HCT116 (cell line): ENCODE measurements at regions not wholly inside any gene's neighbourhood (a gene's known extent, or its start where the extent isn't known, plus 50 kb on each side); places are given as distances from the start of the nearest gene placed in this dataset.

Experiments used
- ATAC-seq: fragments of 200-7000 bp; cut with Tn5 transposase; 2 replicates; pipeline ENCODE4 v1.9.1; 2020; ENCODE audit warnings: mild to moderate bottlenecking, moderate library complexity
- BruUV-seq: library from RNA; stranded (reverse); fragments of 400-500 nt; replicated peaks from 2 replicates; lab custom pipeline; 2021; lab: Mats Ljungman, UMichigan
- CTCF ChIA-PET: fragments of 300-600 bp; sonication (Branson Sonifier 250); formaldehyde crosslinking; loops from one replicate; lab custom pipeline; 2021; ENCODE audit warnings: antibody characterized with exemption; lab: Charles Lee
- POLR2A ChIA-PET: fragments of 300-600, 350-600 bp; sonication (Branson Sonifier 250); formaldehyde crosslinking; loops from one replicate; lab custom pipeline; 2021; ENCODE audit warnings: antibody characterized with exemption; lab: Charles Lee
- RAD21 ChIA-PET, 2 experiments: fragments of 300-600 bp; sonication (Branson Sonifier 250); formaldehyde crosslinking; loops; one replicate each; lab custom pipeline; 2023; ENCODE audit warnings: low total read pairs in 2 of 2; ENCODE audit not compliant: uncharacterized antibody in 2 of 2, unreplicated experiment in 2 of 2, low non-redundant PET in 1 of 2; lab: Charles Lee
- DNase-seq: peaks from one replicate; pipeline ENCODE4 v3.0.0-alpha.2; 2010; ENCODE audit warnings: low read depth, low spot score
- H2AFZ ChIP-seq: fragments of 200-600 bp; shearing (Covaris generic), sonication (generic); 2 replicates; pipeline ENCODE4 v1.6.1; 2017; ENCODE audit warnings: low read depth, mixed run types, mixed read lengths, antibody characterized with exemption, low read length; ENCODE audit not compliant: poor library complexity, severe bottlenecking
- H3K27ac ChIP-seq: 2 replicates; pipeline ENCODE4 v1.5.1; 2012; ENCODE audit warnings: low read depth, low read length
- H3K27me3 ChIP-seq: fragments of 200-600 bp; sonication (generic); 2 replicates; pipeline ENCODE4 v1.6.1; 2016; ENCODE audit warnings: mixed run types, low read length, mixed read lengths; ENCODE audit not compliant: insufficient read depth
- H3K36me3 ChIP-seq, 2 experiments: fragments of 200-500 bp in 1 of 2; fragments of 200-600 bp in 1 of 2; sonication (Bioruptor generic) in 1 of 2; sonication (generic) in 1 of 2; 2 replicates each; pipeline versions ENCODE4 v1.5.1 to v1.6.1; 2014 to 2016; ENCODE audit warnings: low read length in 2 of 2, inconsistent platforms in 1 of 2, mixed read lengths in 1 of 2, mixed run types in 1 of 2; ENCODE audit not compliant: insufficient read depth in 2 of 2, control insufficient read depth in 1 of 2
- H3K4me1 ChIP-seq, 2 experiments: fragments of 200-600 bp in 1 of 2; sonication (generic) in 1 of 2; 2 replicates each; pipeline versions ENCODE4 v1.5.1 to v1.6.1; 2012 to 2017; ENCODE audit warnings: low read length in 2 of 2, inconsistent platforms in 1 of 2, mild to moderate bottlenecking in 1 of 2, mixed read lengths in 1 of 2, mixed run types in 1 of 2, moderate library complexity in 1 of 2; ENCODE audit not compliant: insufficient read depth in 2 of 2, control insufficient read depth in 1 of 2
- H3K4me2 ChIP-seq: fragments of 200-600 bp; sonication (generic); 2 replicates; pipeline ENCODE4 v1.6.1; 2017; ENCODE audit warnings: mixed run types, low read length, mixed read lengths
- H3K4me3 ChIP-seq, 2 experiments: fragments of 200-600 bp in 1 of 2; sonication (generic) in 1 of 2; replicated peaks in 1 of 2; 2 replicates each; pipeline ENCODE4 v1.5.1; 2011 to 2016; ENCODE audit warnings: low read length in 2 of 2, control low read depth in 1 of 2, low read depth in 1 of 2, mild to moderate bottlenecking in 1 of 2, mixed read lengths in 1 of 2, mixed run types in 1 of 2
- H3K79me2 ChIP-seq: fragments of 200-600 bp; sonication (generic); 2 replicates; pipeline ENCODE4 v1.6.1; 2017; ENCODE audit warnings: mild to moderate bottlenecking, mixed run types, low read length, moderate library complexity, mixed read lengths; ENCODE audit not compliant: insufficient read depth
- H3K9ac ChIP-seq: fragments of 200-600 bp; sonication (generic); 2 replicates; pipeline ENCODE4 v1.6.1; 2016; ENCODE audit warnings: low read length, mixed read lengths
- H3K9me2 ChIP-seq: fragments of 200-600 bp; sonication (generic), shearing (Covaris generic); 2 replicates; pipeline ENCODE4 v1.6.1; 2017; ENCODE audit warnings: mixed run types, mild to moderate bottlenecking, moderate library complexity; ENCODE audit not compliant: insufficient read depth
- H3K9me3 ChIP-seq, 2 experiments: fragments of 200-500 bp in 1 of 2; fragments of 200-600 bp in 1 of 2; sonication (Bioruptor generic) in 1 of 2; sonication (generic) in 1 of 2; 2 replicates each; pipeline ENCODE4 v1.6.1; 2014 to 2017; ENCODE audit warnings: low read length in 2 of 2, mixed read lengths in 2 of 2, inconsistent platforms in 1 of 2, low read depth in 1 of 2, mild to moderate bottlenecking in 1 of 2, mixed run types in 1 of 2, moderate library complexity in 1 of 2; ENCODE audit not compliant: control insufficient read depth in 1 of 2, insufficient read depth in 1 of 2
- H4K20me1 ChIP-seq: fragments of 200-600 bp; sonication (generic), shearing (Covaris generic); 2 replicates; pipeline ENCODE4 v1.6.1; 2017; ENCODE audit warnings: mixed run types, mild to moderate bottlenecking, moderate library complexity; ENCODE audit not compliant: insufficient read depth
- CBX3 ChIP-seq: IDR thresholded peaks from 2 replicates; pipeline ENCODE4 v1.6.1; 2012; ENCODE audit warnings: low read depth
- CEBPB ChIP-seq: IDR thresholded peaks from 2 replicates; pipeline ENCODE4 v1.6.1; 2012; ENCODE audit warnings: low read depth
- EGR1 ChIP-seq: IDR thresholded peaks from 2 replicates; pipeline ENCODE4 v1.6.1; 2012; ENCODE audit warnings: low read depth
- ELF1 ChIP-seq: IDR thresholded peaks from 2 replicates; pipeline ENCODE4 v1.6.1; 2012; ENCODE audit warnings: low read depth, borderline replicate concordance
- EZH2phosphoT487 ChIP-seq: fragments of 200-600 bp; IDR thresholded peaks from 2 replicates; pipeline ENCODE4 v1.6.1; 2018; ENCODE audit warnings: antibody characterized with exemption, borderline replicate concordance
- JUND ChIP-seq: IDR thresholded peaks from 2 replicates; pipeline ENCODE4 v1.6.1; 2012
- POLR2A ChIP-seq: IDR thresholded peaks from 2 replicates; pipeline ENCODE4 v1.7.0; 2011; ENCODE audit warnings: borderline replicate concordance; ENCODE audit not compliant: insufficient read depth, insufficient read length; ENCODE audit errors: extremely low read depth
- SP1 ChIP-seq: IDR thresholded peaks from 2 replicates; pipeline ENCODE4 v1.6.1; 2012; ENCODE audit warnings: low read depth
- TCF7L2 ChIP-seq: IDR thresholded peaks from 2 replicates; pipeline ENCODE4 v1.7.0; 2011; ENCODE audit warnings: borderline replicate concordance, inconsistent platforms; ENCODE audit not compliant: insufficient read depth, insufficient read length; ENCODE audit errors: extremely low read depth
- intact Hi-C: fragments of 100-400 bp; cut with micrococcal nuclease; formaldehyde crosslinking; loops from 2 replicates; pipeline ENCODE4 v1.10.0; 2022
- TF ChIP-seq, protein P1 (sequence below): IDR thresholded peaks from 2 replicates; pipeline ENCODE4 v1.6.1; 2012
- TF ChIP-seq, protein P2 (sequence below), 3 experiments: fragments of 200-600 bp in 1 of 3; sonication (generic) in 1 of 3; IDR thresholded peaks in 2 of 3; conservative IDR thresholded peaks in 1 of 3; 2 replicates each; pipeline ENCODE4 v1.5.1; 2012 to 2017; ENCODE audit warnings: low read depth in 2 of 3, low read length in 2 of 3, antibody characterized with exemption in 1 of 3, borderline replicate concordance in 1 of 3, control low read depth in 1 of 3, mild to moderate bottlenecking in 1 of 3, mixed read lengths in 1 of 3, mixed run types in 1 of 3, moderate library complexity in 1 of 3; ENCODE audit not compliant: insufficient read depth in 1 of 3
- TF ChIP-seq, protein P3 (sequence below): IDR thresholded peaks from 2 replicates; pipeline ENCODE4 v1.6.1; 2011; ENCODE audit warnings: mild to moderate bottlenecking, low read length, moderate library complexity; ENCODE audit not compliant: insufficient replicate concordance; ENCODE audit errors: extremely low read depth
- TF ChIP-seq, protein P4 (sequence below): IDR thresholded peaks from 2 replicates; pipeline ENCODE4 v1.6.1; 2012; ENCODE audit warnings: low read depth

DNA sequence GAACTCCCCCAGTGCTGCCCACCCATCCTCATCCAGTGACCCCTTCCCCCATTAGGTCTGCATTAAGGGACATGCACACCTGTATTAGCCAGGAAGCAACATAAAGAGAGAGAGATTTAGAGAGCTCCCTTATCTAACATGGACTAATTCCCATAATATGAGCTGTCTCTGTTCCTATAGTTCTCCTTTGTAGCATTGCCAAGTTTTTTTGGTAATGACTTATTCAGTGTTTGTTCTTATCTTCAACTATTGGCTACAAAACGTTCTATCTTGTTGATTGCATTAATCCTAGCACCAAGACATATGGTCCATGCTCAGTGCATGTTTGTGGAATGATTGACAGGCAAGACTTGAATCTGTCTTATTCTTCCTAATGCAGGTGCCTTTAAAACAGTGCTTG lies 264.0 kb downstream of the ADGRL2 start:
- H3K79me2 ChIP-seq, result no peaks in the 10 kb centered on the region
- no peaks in the 10 kb centered on the region; a peak in 2 of 4 replicates for H3K9me3 ChIP-seq
- TF ChIP-seq TCF7L2 (no peak), ELF1 (no peak)
- TF ChIP-seq, all 23 proteins: peak for 0
- H3K4me1 ChIP-seq, result no peaks in the 10 kb centered on the region
- no peak for DNase-seq
- H3K36me3 ChIP-seq, result no peaks in the 10 kb centered on the region
- POLR2A ChIA-PET, result no interaction called here
- no peak overlapping the region for H3K9ac ChIP-seq
- ATAC-seq, result no peak
- H3K27me3 ChIP-seq, result no peaks in the 10 kb centered on the region
- RAD21 ChIA-PET, result no interaction called here
- H3K9me2 ChIP-seq, result no peaks in the 10 kb centered on the region
- no peaks in the 10 kb centered on the region for H4K20me1 ChIP-seq
- CTCF ChIA-PET, result no interaction called here
- no peak overlapping the region for H2AFZ ChIP-seq
- BruUV-seq, result no TSS peak
- intact Hi-C loops, result no loop called here
- no peak overlapping the region for H3K27ac ChIP-seq
- no peak overlapping the region for H3K4me3 ChIP-seq
- H3K4me2 ChIP-seq, result no peak overlapping the region

DNA sequence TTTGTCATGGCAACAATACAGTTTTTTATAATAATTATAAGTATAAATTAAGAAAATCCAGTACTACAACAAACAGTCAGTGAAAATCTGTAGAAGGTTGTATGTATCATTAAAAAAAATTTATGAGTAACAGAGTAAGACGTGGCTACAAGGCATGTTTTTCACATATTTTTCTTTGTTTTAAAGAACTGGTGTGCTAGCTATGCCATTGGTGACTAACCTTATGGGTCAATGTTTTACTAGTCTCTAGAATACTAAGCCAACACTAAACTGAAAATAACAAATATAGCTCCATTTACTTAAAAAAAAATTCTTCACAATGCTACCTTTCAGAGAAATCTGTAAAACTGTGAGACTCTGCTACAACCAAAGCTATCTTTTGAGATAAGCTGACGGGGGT lies 261.5 kb downstream of the ADGRL2 start:
- no peaks in the 10 kb centered on the region for H3K79me2 ChIP-seq
- no peaks in the 10 kb centered on the region for H4K20me1 ChIP-seq
- H3K9me2 ChIP-seq, result no peaks in the 10 kb centered on the region
- BruUV-seq, result no TSS peak
- no peaks in the 10 kb centered on the region for H3K36me3 ChIP-seq
- H3K4me3 ChIP-seq, result no peak overlapping the region
- DNase-seq, result no peak
- TF ChIP-seq CBX3 (no peak), SP1 (no peak), POLR2A (no peak), EGR1 (no peak), JUND (no peak), CEBPB (no peak), EZH2phosphoT487 (no peak)
- TF ChIP-seq, protein P1, sequence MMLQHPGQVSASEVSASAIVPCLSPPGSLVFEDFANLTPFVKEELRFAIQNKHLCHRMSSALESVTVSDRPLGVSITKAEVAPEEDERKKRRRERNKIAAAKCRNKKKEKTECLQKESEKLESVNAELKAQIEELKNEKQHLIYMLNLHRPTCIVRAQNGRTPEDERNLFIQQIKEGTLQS, result no peak
- TF ChIP-seq, protein P2, sequence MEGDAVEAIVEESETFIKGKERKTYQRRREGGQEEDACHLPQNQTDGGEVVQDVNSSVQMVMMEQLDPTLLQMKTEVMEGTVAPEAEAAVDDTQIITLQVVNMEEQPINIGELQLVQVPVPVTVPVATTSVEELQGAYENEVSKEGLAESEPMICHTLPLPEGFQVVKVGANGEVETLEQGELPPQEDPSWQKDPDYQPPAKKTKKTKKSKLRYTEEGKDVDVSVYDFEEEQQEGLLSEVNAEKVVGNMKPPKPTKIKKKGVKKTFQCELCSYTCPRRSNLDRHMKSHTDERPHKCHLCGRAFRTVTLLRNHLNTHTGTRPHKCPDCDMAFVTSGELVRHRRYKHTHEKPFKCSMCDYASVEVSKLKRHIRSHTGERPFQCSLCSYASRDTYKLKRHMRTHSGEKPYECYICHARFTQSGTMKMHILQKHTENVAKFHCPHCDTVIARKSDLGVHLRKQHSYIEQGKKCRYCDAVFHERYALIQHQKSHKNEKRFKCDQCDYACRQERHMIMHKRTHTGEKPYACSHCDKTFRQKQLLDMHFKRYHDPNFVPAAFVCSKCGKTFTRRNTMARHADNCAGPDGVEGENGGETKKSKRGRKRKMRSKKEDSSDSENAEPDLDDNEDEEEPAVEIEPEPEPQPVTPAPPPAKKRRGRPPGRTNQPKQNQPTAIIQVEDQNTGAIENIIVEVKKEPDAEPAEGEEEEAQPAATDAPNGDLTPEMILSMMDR (IDR thresholded peaks at IDR 0.05 in 2 of 3, conservative IDR thresholded peaks at IDR 0.05 in 1 of 3; ENCODE audit: borderline replicate concordance in 1 of 3, insufficient read depth in 1 of 3, low read depth in 2 of 3, low read length in 2 of 3), result no peak
- TF ChIP-seq, protein P3, sequence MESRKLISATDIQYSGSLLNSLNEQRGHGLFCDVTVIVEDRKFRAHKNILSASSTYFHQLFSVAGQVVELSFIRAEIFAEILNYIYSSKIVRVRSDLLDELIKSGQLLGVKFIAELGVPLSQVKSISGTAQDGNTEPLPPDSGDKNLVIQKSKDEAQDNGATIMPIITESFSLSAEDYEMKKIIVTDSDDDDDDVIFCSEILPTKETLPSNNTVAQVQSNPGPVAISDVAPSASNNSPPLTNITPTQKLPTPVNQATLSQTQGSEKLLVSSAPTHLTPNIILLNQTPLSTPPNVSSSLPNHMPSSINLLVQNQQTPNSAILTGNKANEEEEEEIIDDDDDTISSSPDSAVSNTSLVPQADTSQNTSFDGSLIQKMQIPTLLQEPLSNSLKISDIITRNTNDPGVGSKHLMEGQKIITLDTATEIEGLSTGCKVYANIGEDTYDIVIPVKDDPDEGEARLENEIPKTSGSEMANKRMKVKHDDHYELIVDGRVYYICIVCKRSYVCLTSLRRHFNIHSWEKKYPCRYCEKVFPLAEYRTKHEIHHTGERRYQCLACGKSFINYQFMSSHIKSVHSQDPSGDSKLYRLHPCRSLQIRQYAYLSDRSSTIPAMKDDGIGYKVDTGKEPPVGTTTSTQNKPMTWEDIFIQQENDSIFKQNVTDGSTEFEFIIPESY, result no peak
- TF ChIP-seq, protein P4, sequence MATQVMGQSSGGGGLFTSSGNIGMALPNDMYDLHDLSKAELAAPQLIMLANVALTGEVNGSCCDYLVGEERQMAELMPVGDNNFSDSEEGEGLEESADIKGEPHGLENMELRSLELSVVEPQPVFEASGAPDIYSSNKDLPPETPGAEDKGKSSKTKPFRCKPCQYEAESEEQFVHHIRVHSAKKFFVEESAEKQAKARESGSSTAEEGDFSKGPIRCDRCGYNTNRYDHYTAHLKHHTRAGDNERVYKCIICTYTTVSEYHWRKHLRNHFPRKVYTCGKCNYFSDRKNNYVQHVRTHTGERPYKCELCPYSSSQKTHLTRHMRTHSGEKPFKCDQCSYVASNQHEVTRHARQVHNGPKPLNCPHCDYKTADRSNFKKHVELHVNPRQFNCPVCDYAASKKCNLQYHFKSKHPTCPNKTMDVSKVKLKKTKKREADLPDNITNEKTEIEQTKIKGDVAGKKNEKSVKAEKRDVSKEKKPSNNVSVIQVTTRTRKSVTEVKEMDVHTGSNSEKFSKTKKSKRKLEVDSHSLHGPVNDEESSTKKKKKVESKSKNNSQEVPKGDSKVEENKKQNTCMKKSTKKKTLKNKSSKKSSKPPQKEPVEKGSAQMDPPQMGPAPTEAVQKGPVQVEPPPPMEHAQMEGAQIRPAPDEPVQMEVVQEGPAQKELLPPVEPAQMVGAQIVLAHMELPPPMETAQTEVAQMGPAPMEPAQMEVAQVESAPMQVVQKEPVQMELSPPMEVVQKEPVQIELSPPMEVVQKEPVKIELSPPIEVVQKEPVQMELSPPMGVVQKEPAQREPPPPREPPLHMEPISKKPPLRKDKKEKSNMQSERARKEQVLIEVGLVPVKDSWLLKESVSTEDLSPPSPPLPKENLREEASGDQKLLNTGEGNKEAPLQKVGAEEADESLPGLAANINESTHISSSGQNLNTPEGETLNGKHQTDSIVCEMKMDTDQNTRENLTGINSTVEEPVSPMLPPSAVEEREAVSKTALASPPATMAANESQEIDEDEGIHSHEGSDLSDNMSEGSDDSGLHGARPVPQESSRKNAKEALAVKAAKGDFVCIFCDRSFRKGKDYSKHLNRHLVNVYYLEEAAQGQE, result no peak
- H3K27ac ChIP-seq, result no peak overlapping the region
- no peak overlapping the region for H3K4me2 ChIP-seq
- intact Hi-C loops, result no loop called here
- no peak overlapping the region for H3K9ac ChIP-seq
- no peak overlapping the region for H2AFZ ChIP-seq
- no peaks in the 10 kb centered on the region for H3K4me1 ChIP-seq
- CTCF ChIA-PET, result no interaction called here
- POLR2A ChIA-PET, result no interaction called here
- RAD21 ChIA-PET, result no interaction called here
- no peaks in the 10 kb centered on the region for H3K27me3 ChIP-seq
- H3K9me3 ChIP-seq, result no peaks in the 10 kb centered on the region; a peak in 2 of 4 replicates
- no peak for ATAC-seq
